Loucy (cell line): ENCODE measurements at regions not wholly inside any gene's neighbourhood (a gene's known extent, or its start where the extent isn't known, plus 50 kb on each side); places are given as distances from the start of the nearest gene placed in this dataset.

Experiments used
- H2AFZ ChIP-seq: fragments of 200-600 bp; sonication (generic); 2 replicates; pipeline ENCODE4 v1.6.0; 2016; ENCODE audit warnings: antibody characterized with exemption, mild to moderate bottlenecking, low read length, moderate library complexity
- H3F3A ChIP-seq: fragments of 200-600 bp; 2 replicates; pipeline ENCODE4 v1.6.0; 2016; ENCODE audit warnings: antibody characterized with exemption, low read depth, mild to moderate bottlenecking
- H3K27me3 ChIP-seq: fragments of 200-600 bp; sonication (generic); 2 replicates; pipeline ENCODE4 v1.6.1; 2014; ENCODE audit warnings: low read length, mild to moderate bottlenecking; ENCODE audit not compliant: insufficient read depth, poor library complexity, severe bottlenecking
- H3K36me3 ChIP-seq: fragments of 200-600 bp; sonication (generic); 2 replicates; pipeline ENCODE4 v1.6.1; 2016; ENCODE audit warnings: low read length; ENCODE audit not compliant: insufficient read depth
- H3K4me1 ChIP-seq: fragments of 200-600 bp; sonication (generic); 2 replicates; pipeline ENCODE4 v1.5.1; 2014; ENCODE audit warnings: low read length, mild to moderate bottlenecking; ENCODE audit not compliant: insufficient read depth, poor library complexity, severe bottlenecking
- H3K4me2 ChIP-seq: fragments of 200-600 bp; sonication (generic); 2 replicates; pipeline ENCODE4 v1.6.0; 2014; ENCODE audit warnings: antibody characterized with exemption, low read length, low read depth, mild to moderate bottlenecking; ENCODE audit not compliant: poor library complexity, severe bottlenecking
- H3K4me3 ChIP-seq: fragments of 200-600 bp; sonication (generic); 2 replicates; pipeline ENCODE4 v1.5.1; 2014; ENCODE audit warnings: low read length, mild to moderate bottlenecking, mixed read lengths; ENCODE audit not compliant: poor library complexity, severe bottlenecking
- H3K79me2 ChIP-seq: fragments of 200-600 bp; sonication (generic); 2 replicates; pipeline ENCODE4 v1.6.1; 2014; ENCODE audit warnings: low read length; ENCODE audit not compliant: insufficient read depth
- H3K9ac ChIP-seq: fragments of 200-600 bp; sonication (generic); 2 replicates; pipeline ENCODE4 v1.6.0; 2014; ENCODE audit warnings: mild to moderate bottlenecking, low read depth, low read length, moderate library complexity; ENCODE audit not compliant: poor library complexity, severe bottlenecking
- H3K9me2 ChIP-seq: fragments of 200-600 bp; sonication (generic); replicated peaks from 2 replicates; pipeline ENCODE4 v1.6.1; 2016; ENCODE audit warnings: low read depth, low read length, mixed read lengths
- H3K9me3 ChIP-seq: fragments of 200-600 bp; sonication (generic); 2 replicates; pipeline ENCODE4 v1.6.1; 2014; ENCODE audit warnings: mild to moderate bottlenecking, antibody characterized with exemption, low read length, low read depth; ENCODE audit not compliant: insufficient read depth
- H4K20me1 ChIP-seq: fragments of 200-600 bp; sonication (generic); 2 replicates; pipeline ENCODE4 v1.6.0; 2014; ENCODE audit warnings: antibody characterized with exemption, low read length, mild to moderate bottlenecking; ENCODE audit not compliant: insufficient read depth, poor library complexity, severe bottlenecking
- CTCF ChIP-seq: fragments of 200-600 bp; sonication (generic); conservative IDR thresholded peaks from 2 replicates; pipeline ENCODE4 v1.5.1; 2014; ENCODE audit warnings: mild to moderate bottlenecking, antibody characterized with exemption, low read length
- EZH2phosphoT487 ChIP-seq: fragments of 200-600 bp; IDR thresholded peaks from 2 replicates; pipeline ENCODE4 v1.6.1; 2018; ENCODE audit warnings: antibody characterized with exemption, mild to moderate bottlenecking, moderate library complexity, borderline replicate concordance

DNA sequence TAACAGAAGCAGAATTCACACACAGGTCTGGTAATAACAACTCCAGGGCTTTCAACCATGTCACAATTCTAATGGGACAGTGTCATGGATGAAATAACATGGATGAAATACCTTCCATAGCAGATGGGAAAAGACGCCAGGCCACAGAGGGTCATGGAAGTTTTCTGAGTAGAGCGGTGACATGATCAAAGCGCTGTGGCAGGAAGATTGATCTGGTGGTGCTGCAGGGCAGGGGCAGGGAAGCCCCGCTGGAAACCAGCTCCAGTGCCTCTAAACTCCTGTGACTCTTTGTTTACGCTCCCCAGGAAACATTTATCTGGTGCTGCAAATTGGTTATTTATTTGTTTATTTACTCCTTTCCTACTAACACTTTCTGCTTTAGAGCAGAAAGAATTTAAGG, 108.3 kb upstream of the HMGA2 start:
- Histone ChIP-seq H3K9ac (no peak overlapping the region), H3K36me3 (no peaks in the 10 kb centered on the region), H3K9me2 (no peaks in the 10 kb centered on the region), H3K9me3 (no peaks in the 10 kb centered on the region), H3K4me1 (no peaks in the 10 kb centered on the region), H2AFZ (no peak overlapping the region), H4K20me1 (no peaks in the 10 kb centered on the region), H3K4me2 (no peak overlapping the region), H3K27me3 (peaks cover 4% of the 10 kb centered on the region), H3F3A (no peaks in the 10 kb centered on the region), H3K79me2 (no peaks in the 10 kb centered on the region), H3K4me3 (no peak overlapping the region)
- no peak for TF ChIP-seq CTCF
- TF ChIP-seq EZH2phosphoT487, result no peak

DNA sequence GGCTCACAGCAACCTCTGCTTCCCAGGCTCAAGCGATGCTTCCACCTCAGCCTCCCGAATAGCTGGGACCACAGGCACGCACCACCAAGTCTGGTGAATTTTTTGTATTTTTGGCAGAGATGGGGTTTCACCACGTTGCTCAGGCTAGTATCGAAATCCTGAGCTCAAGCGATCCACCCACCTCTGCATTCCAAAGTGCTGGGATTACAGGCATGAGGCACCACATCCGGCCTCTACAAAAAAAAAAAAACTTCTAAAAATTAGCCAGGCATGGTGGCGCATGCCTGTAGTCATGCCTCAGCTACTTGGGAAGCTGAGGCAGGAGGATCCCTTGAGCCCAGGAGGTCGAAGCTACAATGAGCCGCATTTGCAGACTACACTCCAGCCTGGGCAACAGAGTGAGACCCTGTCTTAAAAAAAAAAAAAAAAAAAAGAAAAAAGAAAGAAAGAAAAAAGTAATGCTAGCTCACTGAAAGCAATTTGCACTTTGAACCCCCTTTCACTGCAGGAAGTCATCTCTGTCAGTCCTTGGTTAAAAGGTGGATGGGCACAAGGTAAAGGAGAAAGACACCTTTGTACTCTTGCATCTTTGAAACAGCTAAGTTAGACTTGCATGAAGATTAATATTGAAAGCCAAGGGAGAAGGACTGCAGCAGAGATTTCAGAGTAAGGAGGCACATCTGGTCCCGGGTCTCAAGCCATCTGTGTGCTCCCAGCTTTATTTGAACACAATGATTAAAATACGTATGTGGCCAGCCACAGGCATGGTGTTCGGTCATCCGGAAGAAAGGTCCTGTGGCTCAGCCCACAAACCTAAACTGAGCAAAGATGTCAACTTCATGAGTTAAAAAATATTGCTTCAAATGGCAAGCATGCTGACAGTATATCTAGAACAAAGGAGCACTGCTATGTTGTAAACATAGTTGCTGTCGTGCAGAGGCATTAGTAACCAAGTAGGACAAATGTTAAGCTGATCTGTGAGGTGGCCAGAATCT, 103.8 kb upstream of the HMGA2 start:
- no peak overlapping the region for H3K4me2 ChIP-seq
- no peaks in the 10 kb centered on the region for H3F3A ChIP-seq
- no peak overlapping the region for H2AFZ ChIP-seq
- no peaks in the 10 kb centered on the region for H3K79me2 ChIP-seq
- no peaks in the 10 kb centered on the region for H4K20me1 ChIP-seq
- H3K9me3 ChIP-seq, result no peaks in the 10 kb centered on the region
- H3K27me3 ChIP-seq, result peaks cover 4% of the 10 kb centered on the region
- H3K36me3 ChIP-seq, result no peaks in the 10 kb centered on the region
- H3K4me1 ChIP-seq, result no peaks in the 10 kb centered on the region
- no peak overlapping the region for H3K9ac ChIP-seq
- no peak overlapping the region for H3K4me3 ChIP-seq
- H3K9me2 ChIP-seq, result no peaks in the 10 kb centered on the region
- TF ChIP-seq CTCF (no peak), EZH2phosphoT487 (no peak)

DNA sequence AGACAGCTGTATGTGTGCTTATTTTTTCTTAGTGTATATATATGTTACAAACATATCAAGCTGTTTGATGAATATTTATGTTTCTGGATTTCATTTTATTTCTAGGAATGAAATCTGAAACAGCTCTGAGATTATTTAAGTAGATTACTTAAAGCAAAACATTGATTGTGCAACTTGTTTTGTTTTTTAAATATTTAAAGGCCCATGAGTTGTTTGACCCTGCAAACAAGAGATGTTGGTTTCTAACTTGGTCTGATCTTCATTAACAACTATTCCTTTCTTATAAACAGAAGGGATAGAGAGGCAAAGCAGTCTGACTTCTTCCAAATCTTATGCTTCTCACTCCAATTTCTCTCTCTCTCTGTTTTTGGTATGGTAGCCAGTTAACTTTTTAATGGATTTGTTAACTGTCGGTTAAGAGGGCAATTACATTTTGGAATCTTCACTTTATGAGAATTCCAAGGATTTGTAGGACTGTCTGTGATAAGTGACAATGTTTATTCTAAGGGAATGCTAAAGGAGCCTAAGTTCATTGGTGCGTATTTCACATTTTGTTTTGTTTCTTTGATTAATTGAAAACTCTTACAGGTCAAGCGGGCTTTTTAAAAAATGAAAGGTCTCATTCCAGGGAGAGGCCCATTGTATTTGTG, 102.6 kb upstream of the HMGA2 start:
- H3F3A ChIP-seq, result no peaks in the 10 kb centered on the region
- H4K20me1 ChIP-seq, result no peaks in the 10 kb centered on the region
- no peaks in the 10 kb centered on the region for H3K4me1 ChIP-seq
- no peaks in the 10 kb centered on the region for H3K9me3 ChIP-seq
- no peaks in the 10 kb centered on the region for H3K79me2 ChIP-seq
- no peak overlapping the region for H3K4me3 ChIP-seq
- no peak overlapping the region for H3K4me2 ChIP-seq
- no peak for TF ChIP-seq EZH2phosphoT487
- no peak for TF ChIP-seq CTCF
- H3K9ac ChIP-seq, result no peak overlapping the region
- no peak overlapping the region for H2AFZ ChIP-seq
- H3K36me3 ChIP-seq, result no peaks in the 10 kb centered on the region
- H3K27me3 ChIP-seq, result peaks cover 4% of the 10 kb centered on the region
- no peaks in the 10 kb centered on the region for H3K9me2 ChIP-seq
